ENCODE measurements at regions not wholly inside any gene's neighbourhood (a gene's known extent, or its start where the extent isn't known, plus 50 kb on each side); places are given as distances from the start of the nearest gene placed in this dataset.

GRCh38 chr20:48317578-48317977 lies 510.2 kb downstream of the PREX1 start:
- Histone ChIP-seq H3K36me3 (no peaks in the 10 kb centered on the region), H3K4me3 (ENCODE audit: low read depth in 1 of 2, low read length in 1 of 2) (no peak overlapping the region), H3K9me3 (no peaks in the 10 kb centered on the region), H3K27me3 (no peaks in the 10 kb centered on the region), H3K4me1 (ENCODE audit: control insufficient read depth in 1 of 2, insufficient read depth in 1 of 2, low read depth in 1 of 2, low read length in 1 of 2) (no peaks in the 10 kb centered on the region), H3K27ac (no peak overlapping the region)
- no peak for TF ChIP-seq CTCF (IDR thresholded peaks at IDR 0.05)

- TF ChIP-seq CTCF (IDR thresholded peaks at IDR 0.05): no peak
- no peaks in the 10 kb centered on the region for H3K36me3 ChIP-seq
- no peak overlapping the region for H3K4me3 ChIP-seq (ENCODE audit: low read depth in 1 of 2, low read length in 1 of 2)
- H3K9me3 ChIP-seq: no peaks in the 10 kb centered on the region
- no peaks in the 10 kb centered on the region for H3K4me1 ChIP-seq (ENCODE audit: control insufficient read depth in 1 of 2, insufficient read depth in 1 of 2, low read depth in 1 of 2, low read length in 1 of 2)
- H3K27me3 ChIP-seq: no peaks in the 10 kb centered on the region
- H3K27ac ChIP-seq: no peak overlapping the region
These were observed 512.7 kb downstream of the PREX1 start for GRCh38 chr20:48314925-48315592.

- Histone ChIP-seq H3K9me3 (no peaks in the 10 kb centered on the region), H3K4me1 (ENCODE audit: control insufficient read depth in 1 of 2, insufficient read depth in 1 of 2, low read depth in 1 of 2, low read length in 1 of 2) (no peaks in the 10 kb centered on the region), H3K36me3 (no peaks in the 10 kb centered on the region), H3K27me3 (no peaks in the 10 kb centered on the region), H3K27ac (no peak overlapping the region), H3K4me3 (ENCODE audit: low read depth in 1 of 2, low read length in 1 of 2) (no peak overlapping the region)
- no peak for TF ChIP-seq CTCF (IDR thresholded peaks at IDR 0.05)
These were observed 514.5 kb downstream of the PREX1 start for GRCh38 chr20:48313324-48313723.

DNA sequence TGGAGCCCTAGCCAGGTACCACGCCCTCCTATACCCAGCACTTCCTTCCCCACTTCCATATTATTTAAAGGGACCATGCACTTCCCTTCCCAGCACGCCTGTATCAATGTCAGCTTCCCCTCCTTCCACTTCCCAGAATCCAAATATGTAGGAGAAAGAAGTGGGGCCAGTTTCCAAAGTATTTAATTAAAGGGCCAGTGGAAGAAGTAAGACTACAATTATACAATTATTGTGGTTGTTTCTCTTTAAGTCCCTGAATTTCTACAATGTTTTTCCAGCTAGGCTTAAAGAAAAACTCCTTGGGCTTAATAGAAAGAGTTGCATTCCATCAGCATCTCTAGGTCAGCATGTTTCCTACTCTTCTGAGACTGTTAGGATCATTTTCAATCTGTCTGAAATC lies 515.8 kb downstream of the PREX1 start:
- peaks cover 6% of the 10 kb centered on the region for H3K27me3 ChIP-seq
- H3K9me3 ChIP-seq: no peaks in the 10 kb centered on the region
- no peak overlapping the region for H3K27ac ChIP-seq
- no peaks in the 10 kb centered on the region for H3K36me3 ChIP-seq
- H3K4me3 ChIP-seq (ENCODE audit: low read depth in 1 of 2, low read length in 1 of 2): no peak overlapping the region
- no peak for TF ChIP-seq CTCF (IDR thresholded peaks at IDR 0.05)
- no peaks in the 10 kb centered on the region for H3K4me1 ChIP-seq (ENCODE audit: control insufficient read depth in 1 of 2, insufficient read depth in 1 of 2, low read depth in 1 of 2, low read length in 1 of 2)

DNA sequence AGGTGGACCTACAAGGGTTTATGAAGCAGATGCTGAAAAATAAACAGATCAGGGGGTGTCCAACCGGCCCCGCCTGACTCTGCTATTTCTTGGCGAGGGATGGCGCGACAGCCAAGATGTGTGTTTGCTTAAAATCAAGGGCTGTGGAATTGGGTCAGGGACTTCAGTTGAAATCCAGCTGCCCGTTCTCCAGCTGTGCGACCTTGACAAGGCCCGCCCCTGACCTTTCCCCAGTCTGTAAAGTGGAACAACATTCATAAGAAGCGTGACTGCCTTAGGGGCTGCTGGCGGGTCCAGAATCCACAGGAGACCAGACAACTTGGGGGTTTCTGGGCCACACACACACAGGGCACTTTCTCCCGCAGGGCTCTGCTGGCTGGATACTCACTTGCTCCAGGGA lies 517.5 kb downstream of the PREX1 start:
- no peaks in the 10 kb centered on the region for H3K4me1 ChIP-seq (ENCODE audit: control insufficient read depth in 1 of 2, insufficient read depth in 1 of 2, low read depth in 1 of 2, low read length in 1 of 2)
- no peak overlapping the region for H3K27ac ChIP-seq
- H3K36me3 ChIP-seq: no peaks in the 10 kb centered on the region
- no peak overlapping the region for H3K4me3 ChIP-seq (ENCODE audit: low read depth in 1 of 2, low read length in 1 of 2)
- no peaks in the 10 kb centered on the region for H3K9me3 ChIP-seq
- no peak for TF ChIP-seq CTCF (IDR thresholded peaks at IDR 0.05)
- peaks cover 6% of the 10 kb centered on the region for H3K27me3 ChIP-seq
